Gastroesophageal sphincter (tissue), 4 donors: ENCODE measurements at regions not wholly inside any gene's neighbourhood (a gene's known extent, or its start where the extent isn't known, plus 50 kb on each side); places are given as distances from the start of the nearest gene placed in this dataset.

ENCODE experiments used
- ATAC-seq: fragments of 150-250 bp; one replicate; pipeline ENCODE4 v1.9.1; 2016; ENCODE audit warnings: mild to moderate bottlenecking, moderate library complexity
- H3K27ac ChIP-seq, 4 donors: fragments of 200-600 bp; sonication (generic) in 3 of 4; 1 replicate in 3 of 4; 2 replicates in 1 of 4; pipeline ENCODE4 v1.5.1; 2016 to 2019
- H3K27me3 ChIP-seq: fragments of 200-600 bp; sonication (generic); one replicate; pipeline ENCODE4 v1.5.1; 2019
- H3K36me3 ChIP-seq, 2 donors: fragments of 200-600 bp; sonication (generic); one replicate each; pipeline ENCODE4 v1.5.1; 2019; ENCODE audit warnings: control low read depth in 1 of 2
- H3K4me1 ChIP-seq, 3 donors: fragments of 200-600 bp; sonication (generic); 1 replicate in 2 of 3; 2 replicates in 1 of 3; pipeline ENCODE4 v1.5.1; 2016 to 2019; ENCODE audit warnings: control low read depth in 2 of 3
- H3K4me3 ChIP-seq, 2 donors: fragments of 200-600 bp; sonication (generic); one replicate each; pipeline ENCODE4 v1.5.1; 2019; ENCODE audit warnings: mild to moderate bottlenecking in 1 of 2, moderate library complexity in 1 of 2
- H3K9me3 ChIP-seq, 3 donors: fragments of 200-600 bp; sonication (generic); one replicate each; pipeline ENCODE4 v1.5.1; 2017 to 2019; ENCODE audit warnings: control low read depth in 2 of 3
- CTCF ChIP-seq, 4 experiments: fragments of 200-600 bp in 2 of 4; fragments of 450-650 bp in 2 of 4; sonication (generic) in 1 of 4; IDR thresholded peaks; one replicate each; pipeline ENCODE4 v1.5.1; 2017 to 2019; ENCODE audit warnings: antibody characterized with exemption in 4 of 4, mild to moderate bottlenecking in 2 of 4, moderate library complexity in 2 of 4
- EP300 ChIP-seq: sonication (generic); formaldehyde crosslinking; IDR thresholded peaks from one replicate; pipeline ENCODE4 v1.6.1; 2017; ENCODE audit warnings: antibody characterized with exemption, mild to moderate bottlenecking
- POLR2A ChIP-seq, 2 donors: fragments of 450-650 bp; IDR thresholded peaks; one replicate each; pipeline ENCODE4 v1.6.1; 2017; ENCODE audit warnings: antibody characterized with exemption in 2 of 2, mild to moderate bottlenecking in 2 of 2, moderate library complexity in 1 of 2
- POLR2AphosphoS5 ChIP-seq: sonication (generic); formaldehyde crosslinking; IDR thresholded peaks from one replicate; pipeline ENCODE4 v1.6.1; 2017; ENCODE audit warnings: antibody characterized with exemption
- WGBS, 2 donors: methylation state at CpG; one replicate each; pipeline ENCODE4 v1.1.5; 2018; ENCODE audit warnings: low coverage in 1 of 2; 5-methylcytosine and 5-hydroxymethylcytosine counted together

DNA sequence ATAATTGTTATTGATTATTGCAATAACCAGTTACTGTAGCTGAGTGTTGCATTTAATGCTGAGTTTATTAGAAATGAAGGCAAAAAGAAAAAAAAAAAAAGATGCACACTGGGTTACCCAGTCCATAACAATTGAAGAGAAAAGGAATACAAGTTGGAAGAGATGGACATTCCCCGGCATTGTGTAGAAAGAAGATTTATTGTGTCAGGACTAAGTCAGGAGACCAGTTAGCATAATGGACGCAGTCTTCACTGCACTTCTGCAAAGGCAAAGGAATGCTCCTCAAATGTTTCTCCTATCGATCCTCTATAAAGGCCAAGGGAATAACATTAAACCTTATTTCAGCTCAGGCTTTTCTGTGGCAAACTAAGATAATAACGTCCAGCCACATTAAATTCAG, 157.8 kb downstream of the INSIG2 start:
- Histone ChIP-seq H3K4me1 (no peaks in the 10 kb centered on the region), H3K36me3 (no peaks in the 10 kb centered on the region), H3K4me3 (no peak overlapping the region), H3K27me3 (peaks cover 20% of the 10 kb centered on the region), H3K9me3 (no peaks in the 10 kb centered on the region), H3K27ac (no peak overlapping the region)
- TF ChIP-seq POLR2A (IDR thresholded peaks at IDR 0.05) (no peak), CTCF (IDR thresholded peaks at IDR 0.05) (no peak), EP300 (no peak), POLR2AphosphoS5 (no peak)
- WGBS, 2 donors: 82 to 83% methylated on average over 4 of the region's 4 CpGs
- no peak for ATAC-seq

DNA sequence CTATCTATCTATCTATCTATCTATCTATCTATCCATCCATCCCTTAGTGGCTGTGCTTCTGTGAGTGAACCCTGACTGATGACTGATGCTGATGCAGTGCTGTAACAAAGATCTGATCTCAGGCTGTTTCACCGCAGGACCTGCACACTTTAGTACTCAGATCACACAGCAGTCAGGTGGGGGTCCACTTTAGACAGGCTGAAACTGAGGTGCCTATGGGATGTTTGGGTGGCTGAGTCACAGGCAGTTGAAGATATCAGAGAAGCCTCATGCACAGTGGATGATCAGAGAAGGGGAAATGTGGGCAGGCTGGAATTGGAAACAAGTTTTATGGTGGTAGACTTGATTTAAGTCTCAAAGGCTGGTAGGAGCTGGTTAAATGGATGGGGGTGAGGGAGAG, 156.4 kb downstream of the INSIG2 start:
- peaks cover 20% of the 10 kb centered on the region for H3K27me3 ChIP-seq
- ATAC-seq: no peak
- H3K27ac ChIP-seq: no peak overlapping the region
- no peaks in the 10 kb centered on the region for H3K4me1 ChIP-seq
- WGBS, 2 donors: 83 to 100% methylated on average over 1 of the region's 1 CpG
- no peaks in the 10 kb centered on the region for H3K9me3 ChIP-seq
- no peak for TF ChIP-seq POLR2A (IDR thresholded peaks at IDR 0.05)
- no peak for TF ChIP-seq CTCF (IDR thresholded peaks at IDR 0.05)
- TF ChIP-seq POLR2AphosphoS5: no peak
- TF ChIP-seq EP300: no peak
- no peak overlapping the region for H3K4me3 ChIP-seq
- H3K36me3 ChIP-seq: no peaks in the 10 kb centered on the region

DNA sequence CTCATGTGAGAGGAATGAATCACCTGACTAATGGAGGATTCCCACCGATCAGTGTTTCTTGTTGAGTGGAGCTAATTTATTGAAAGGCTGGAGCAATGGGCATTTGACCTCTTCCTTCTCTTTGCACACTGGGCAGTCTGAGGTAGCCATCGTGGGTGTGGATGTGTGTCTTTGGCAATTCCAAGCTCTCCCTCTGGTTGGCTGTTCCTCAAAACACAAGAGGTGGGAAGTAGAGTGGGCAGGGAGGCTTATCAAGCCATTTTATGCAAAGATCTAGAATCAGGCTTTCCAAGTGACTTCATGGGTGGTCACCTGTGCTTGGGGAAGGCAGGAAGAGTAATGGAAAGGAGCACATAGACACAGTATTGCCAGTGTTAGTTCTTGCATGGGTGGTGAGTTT, 154.8 kb downstream of the INSIG2 start:
- Histone ChIP-seq H3K36me3 (no peaks in the 10 kb centered on the region), H3K9me3 (peaks cover 0 to 6% (median 0%) of the 10 kb centered on the region in 3 donors), H3K27me3 (peaks cover 20% of the 10 kb centered on the region), H3K4me1 (no peaks in the 10 kb centered on the region), H3K27ac (no peak overlapping the region), H3K4me3 (no peak overlapping the region)
- no peak for TF ChIP-seq EP300
- no peak for TF ChIP-seq POLR2AphosphoS5
- TF ChIP-seq CTCF (IDR thresholded peaks at IDR 0.05): no peak
- TF ChIP-seq POLR2A (IDR thresholded peaks at IDR 0.05): no peak
- WGBS, 2 donors: 50 to 75% methylated on average over 1 to 2 of the region's 2 CpGs
- ATAC-seq: no peak

DNA sequence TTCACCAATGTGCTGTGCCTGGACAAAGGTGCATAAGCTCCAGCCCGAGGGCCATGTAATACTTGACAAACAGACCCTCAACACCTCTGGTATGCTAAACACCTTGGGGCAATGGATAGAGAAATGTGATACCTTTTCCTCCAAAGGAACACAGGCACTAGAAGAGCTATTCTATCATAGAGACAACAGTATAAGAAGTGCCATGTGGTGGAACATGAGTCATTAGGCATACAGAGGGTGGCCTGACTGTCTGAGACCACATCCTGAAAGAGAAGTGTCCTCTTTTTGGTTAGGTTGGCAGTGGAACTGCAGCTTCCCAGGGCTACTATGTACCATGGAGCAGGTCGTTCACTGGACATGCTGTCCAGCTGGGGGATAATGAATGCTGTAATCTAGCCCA, 153.9 kb downstream of the INSIG2 start:
- 40% methylated on average over 1 of the region's 2 CpGs; no CpG with 5 or more reads in 1 of the 2 donors for WGBS, 2 donors
- TF ChIP-seq POLR2AphosphoS5 (no peak), EP300 (no peak), CTCF (IDR thresholded peaks at IDR 0.05) (no peak), POLR2A (IDR thresholded peaks at IDR 0.05) (no peak)
- Histone ChIP-seq H3K4me1 (no peaks in the 10 kb centered on the region), H3K4me3 (no peak overlapping the region), H3K27ac (no peak overlapping the region), H3K27me3 (peaks cover 27% of the 10 kb centered on the region), H3K9me3 (peaks cover 0 to 6% (median 0%) of the 10 kb centered on the region in 3 donors), H3K36me3 (no peaks in the 10 kb centered on the region)
- no peak for ATAC-seq

DNA sequence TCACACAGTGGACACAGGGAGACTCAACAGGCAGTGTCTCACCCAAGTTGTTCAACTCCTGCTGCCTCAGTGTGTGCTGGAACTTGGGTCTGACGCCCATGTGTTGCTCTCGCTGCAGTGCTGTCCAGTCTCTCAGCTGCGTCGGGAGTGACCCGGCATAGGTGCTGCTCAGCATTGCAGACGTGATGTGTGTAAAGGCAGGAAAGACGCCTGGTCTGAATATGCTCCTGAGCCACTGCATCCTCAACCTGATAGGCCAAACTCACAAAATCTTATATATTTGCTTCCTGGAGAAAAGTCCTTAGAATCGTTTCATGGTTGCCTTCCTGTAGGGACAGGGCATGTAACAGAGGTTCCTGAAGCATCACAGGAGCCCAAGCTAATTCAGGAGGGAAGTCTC, 152.9 kb downstream of the INSIG2 start:
- TF ChIP-seq EP300: no peak
- TF ChIP-seq POLR2A (IDR thresholded peaks at IDR 0.05): no peak
- no peak for TF ChIP-seq CTCF (IDR thresholded peaks at IDR 0.05)
- TF ChIP-seq POLR2AphosphoS5: no peak
- H3K9me3 ChIP-seq: peaks cover 0 to 6% (median 0%) of the 10 kb centered on the region in 3 donors
- ATAC-seq: no peak
- H3K4me1 ChIP-seq: no peaks in the 10 kb centered on the region
- no peak overlapping the region for H3K4me3 ChIP-seq
- H3K27me3 ChIP-seq: peaks cover 37% of the 10 kb centered on the region
- H3K27ac ChIP-seq: no peak overlapping the region
- 82% methylated on average over 2 of the region's 8 CpGs; no CpG with 5 or more reads in 1 of the 2 donors for WGBS, 2 donors
- H3K36me3 ChIP-seq: no peaks in the 10 kb centered on the region
